ENCODE measurements at regions not wholly inside any gene's neighbourhood (a gene's known extent, or its start where the extent isn't known, plus 50 kb on each side); places are given as distances from the start of the nearest gene placed in this dataset.
A peak's percentile ranks its signal among the peaks of the same experiment; 100 is the strongest.

GRCh38 chr13:89733829-89734228 is 1613.7 kb upstream of the MIR17HG start:
- Histone ChIP-seq H3F3A (ENCODE audit: insufficient read depth, low read depth) (no peaks in the 10 kb centered on the region), H3K36me3 (ENCODE audit: low read depth) (no peaks in the 10 kb centered on the region), H3K9me3 (ENCODE audit: insufficient read depth, low read depth) (no peaks in the 10 kb centered on the region), H3K79me2 (ENCODE audit: low read depth) (no peaks in the 10 kb centered on the region), H3K4me2 (no peak overlapping the region), H3K27ac (no peak overlapping the region), H3K27me3 (ENCODE audit: insufficient read depth, low read depth) (no peaks in the 10 kb centered on the region), H3K4me3 (no peak overlapping the region), H4K20me1 (ENCODE audit: insufficient read depth) (no peaks in the 10 kb centered on the region), H2AFZ (peak overlapping the region; percentile 46; the same call in 1 of the 2 replicates), H3K9me2 (ENCODE audit: insufficient read depth) (no peaks in the 10 kb centered on the region), H3K4me1 (replicated peaks; ENCODE audit: insufficient read depth) (no peaks in the 10 kb centered on the region)
- intact Hi-C loops (cut with micrococcal nuclease; ENCODE audit: unreplicated experiment), result no loop called here
- BruUV-seq (replicated peaks), result no TSS peak
- CTCF ChIA-PET, result no interaction called here
- POLR2A ChIA-PET (ENCODE audit: unreplicated experiment), result no interaction called here
- DNase-seq, result no peak
- TF ChIP-seq EZH2 (IDR thresholded peaks at IDR 0.05; ENCODE audit: low read depth), result no peak
- no peak for TF ChIP-seq CTCF (conservative IDR thresholded peaks at IDR 0.05)

GRCh38 chr13:89737051-89737450 is 1610.4 kb upstream of the MIR17HG start:
- H3K4me1 ChIP-seq (replicated peaks; ENCODE audit: insufficient read depth), result no peaks in the 10 kb centered on the region
- H3K27ac ChIP-seq, result no peak overlapping the region
- H3K79me2 ChIP-seq (ENCODE audit: low read depth), result no peaks in the 10 kb centered on the region
- no peak for DNase-seq
- no peaks in the 10 kb centered on the region for H3K36me3 ChIP-seq (ENCODE audit: low read depth)
- ChIA-PET CTCF (no interaction called here), POLR2A (ENCODE audit: unreplicated experiment) (no interaction called here)
- intact Hi-C loops (cut with micrococcal nuclease; ENCODE audit: unreplicated experiment), result no loop called here
- BruUV-seq (replicated peaks), result no TSS peak
- H3K4me2 ChIP-seq, result no peak overlapping the region
- no peak overlapping the region for H2AFZ ChIP-seq
- no peaks in the 10 kb centered on the region for H4K20me1 ChIP-seq (ENCODE audit: insufficient read depth)
- H3K4me3 ChIP-seq, result no peak overlapping the region
- no peaks in the 10 kb centered on the region for H3K9me2 ChIP-seq (ENCODE audit: insufficient read depth)
- H3K9me3 ChIP-seq (ENCODE audit: insufficient read depth, low read depth), result no peaks in the 10 kb centered on the region
- H3F3A ChIP-seq (ENCODE audit: insufficient read depth, low read depth), result no peaks in the 10 kb centered on the region
- TF ChIP-seq CTCF (conservative IDR thresholded peaks at IDR 0.05) (no peak), EZH2 (IDR thresholded peaks at IDR 0.05; ENCODE audit: low read depth) (no peak)
- H3K27me3 ChIP-seq (ENCODE audit: insufficient read depth, low read depth), result no peaks in the 10 kb centered on the region

GRCh38 chr13:89738072-89738471 is 1609.4 kb upstream of the MIR17HG start:
- Histone ChIP-seq H3K4me3 (no peak overlapping the region), H4K20me1 (ENCODE audit: insufficient read depth) (no peaks in the 10 kb centered on the region), H3K79me2 (ENCODE audit: low read depth) (no peaks in the 10 kb centered on the region), H3K4me2 (no peak overlapping the region), H3K4me1 (replicated peaks; ENCODE audit: insufficient read depth) (no peaks in the 10 kb centered on the region), H2AFZ (no peak overlapping the region), H3F3A (ENCODE audit: insufficient read depth, low read depth) (no peaks in the 10 kb centered on the region), H3K27me3 (ENCODE audit: insufficient read depth, low read depth) (no peaks in the 10 kb centered on the region), H3K27ac (no peak overlapping the region), H3K9me3 (ENCODE audit: insufficient read depth, low read depth) (no peaks in the 10 kb centered on the region), H3K36me3 (ENCODE audit: low read depth) (no peaks in the 10 kb centered on the region), H3K9me2 (ENCODE audit: insufficient read depth) (no peaks in the 10 kb centered on the region)
- ChIA-PET POLR2A (ENCODE audit: unreplicated experiment) (no interaction called here), CTCF (no interaction called here)
- no TSS peak for BruUV-seq (replicated peaks)
- intact Hi-C loops (cut with micrococcal nuclease; ENCODE audit: unreplicated experiment), result no loop called here
- TF ChIP-seq CTCF (conservative IDR thresholded peaks at IDR 0.05), result no peak
- TF ChIP-seq EZH2 (IDR thresholded peaks at IDR 0.05; ENCODE audit: low read depth), result no peak
- no peak for DNase-seq
